ENCODE measurements at regions not wholly inside any gene's neighbourhood (a gene's known extent, or its start where the extent isn't known, plus 50 kb on each side); places are given as distances from the start of the nearest gene placed in this dataset.

- TF ChIP-seq CTCF (IDR thresholded peaks at IDR 0.05) (no peak), ZFX (IDR thresholded peaks at IDR 0.05; ENCODE audit: borderline replicate concordance) (no peak)
Observed at GRCh38 chr3:127037418-127037841, 54.5 kb downstream of the PLXNA1 start.
